ENCODE measurements at regions not wholly inside any gene's neighbourhood (a gene's known extent, or its start where the extent isn't known, plus 50 kb on each side); places are given as distances from the start of the nearest gene placed in this dataset.

GRCh38 chr6:125432963-125433362 lies 131.2 kb upstream of the HDDC2 start:
- no peak for TF ChIP-seq CTCF (IDR thresholded peaks at IDR 0.05)
- Histone ChIP-seq H3K36me3 (no peaks in the 10 kb centered on the region), H3K4me3 (no peak overlapping the region), H3K27ac (no peak overlapping the region), H3K27me3 (no peaks in the 10 kb centered on the region), H3K9me3 (no peaks in the 10 kb centered on the region), H3K4me1 (no peaks in the 10 kb centered on the region)
- FAIRE-seq, result no peak
- no peak for DNase-seq
- WGBS, 2 donors, result 20 to 35% methylated on average over 5 of the region's 5 CpGs
- intact Hi-C loops (cut with DNase I), result no loop called here
- no peak for ATAC-seq

GRCh38 chr6:125434760-125435159 lies 133.0 kb upstream of the HDDC2 start:
- no peaks in the 10 kb centered on the region for H3K4me1 ChIP-seq
- intact Hi-C loops (cut with DNase I), result no loop called here
- no peak overlapping the region for H3K4me3 ChIP-seq
- no peaks in the 10 kb centered on the region for H3K9me3 ChIP-seq
- FAIRE-seq (no peak), ATAC-seq (no peak), DNase-seq (no peak)
- TF ChIP-seq CTCF (IDR thresholded peaks at IDR 0.05), result no peak
- H3K36me3 ChIP-seq, result no peaks in the 10 kb centered on the region
- WGBS, 2 donors, result 61 to 75% methylated on average over 2 of the region's 2 CpGs
- no peak overlapping the region for H3K27ac ChIP-seq
- H3K27me3 ChIP-seq, result no peaks in the 10 kb centered on the region

GRCh38 chr6:125439512-125439911 lies 137.7 kb upstream of the HDDC2 start:
- H3K4me1 ChIP-seq, result no peaks in the 10 kb centered on the region
- no peak for TF ChIP-seq CTCF (IDR thresholded peaks at IDR 0.05)
- no peak overlapping the region for H3K4me3 ChIP-seq
- no peak for FAIRE-seq
- no peaks in the 10 kb centered on the region for H3K27me3 ChIP-seq
- 64 to 80% methylated on average over 1 of the region's 1 CpG for WGBS, 2 donors
- no peaks in the 10 kb centered on the region for H3K36me3 ChIP-seq
- H3K27ac ChIP-seq, result no peak overlapping the region
- ATAC-seq, result no peak
- intact Hi-C loops (cut with DNase I), result no loop called here
- no peak for DNase-seq
- H3K9me3 ChIP-seq, result no peaks in the 10 kb centered on the region

GRCh38 chr6:125444006-125444923 lies 142.5 kb upstream of the HDDC2 start:
- TF ChIP-seq CTCF (IDR thresholded peaks at IDR 0.05), result no peak
- ATAC-seq, result peak in 2 of 4 donors; percentile 31 to 63
- Histone ChIP-seq H3K36me3 (no peaks in the 10 kb centered on the region), H3K27ac (no peak overlapping the region), H3K4me3 (no peak overlapping the region), H3K4me1 (no peaks in the 10 kb centered on the region), H3K27me3 (no peaks in the 10 kb centered on the region), H3K9me3 (no peaks in the 10 kb centered on the region)
- intact Hi-C loops (cut with DNase I), result no loop called here
- 45 to 55% methylated on average over 16 of the region's 16 CpGs for WGBS, 2 donors
- no peak for FAIRE-seq
- DNase-seq, result peak in 2 of 6 donors; percentile 17 to 36

GRCh38 chr6:125445054-125445453 lies 143.3 kb upstream of the HDDC2 start:
- intact Hi-C loops (cut with DNase I), result no loop called here
- H3K36me3 ChIP-seq, result no peaks in the 10 kb centered on the region
- H3K4me1 ChIP-seq, result no peaks in the 10 kb centered on the region
- DNase-seq, result no peak
- FAIRE-seq, result no peak
- no peak for ATAC-seq
- no peaks in the 10 kb centered on the region for H3K9me3 ChIP-seq
- H3K4me3 ChIP-seq, result no peak overlapping the region
- H3K27me3 ChIP-seq, result no peaks in the 10 kb centered on the region
- no peak overlapping the region for H3K27ac ChIP-seq
- 70 to 73% methylated on average over 8 of the region's 8 CpGs for whole genome bisulfite sequencing, 2 donors
- no peak for TF ChIP-seq CTCF (IDR thresholded peaks at IDR 0.05)
